ENCODE measurements at regions not wholly inside any gene's neighbourhood (a gene's known extent, or its start where the extent isn't known, plus 50 kb on each side); places are given as distances from the start of the nearest gene placed in this dataset.
"Not testable (repeated sequence)": the region's sequence is repeated elsewhere in the genome, so short reads cannot be mapped to it uniquely, and the experiment has no call there.

DNA sequence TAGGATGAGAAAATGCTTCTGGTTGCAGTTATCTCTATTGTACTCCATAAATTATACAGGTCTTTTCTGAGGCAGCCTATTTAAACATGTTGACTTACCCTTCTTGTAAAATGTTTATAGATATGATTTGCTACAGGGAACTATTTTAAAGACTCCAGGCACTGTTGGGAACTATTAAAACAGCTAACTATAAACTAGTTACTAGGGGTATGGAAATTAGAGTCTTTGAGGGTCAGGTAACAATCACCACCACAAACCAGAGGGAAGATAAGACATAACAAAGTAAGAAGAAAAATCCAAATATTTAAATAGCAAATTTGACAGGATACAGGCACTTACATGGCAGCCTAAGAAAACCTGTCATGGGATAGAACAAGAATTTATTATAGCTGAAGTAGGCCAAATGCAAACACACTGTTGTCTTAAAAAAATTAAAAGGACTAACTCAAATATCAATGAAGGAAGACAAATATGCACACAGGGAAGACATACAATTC lies 251.0 kb upstream of the CWC22 start:
- DNase-seq: no peak

DNA sequence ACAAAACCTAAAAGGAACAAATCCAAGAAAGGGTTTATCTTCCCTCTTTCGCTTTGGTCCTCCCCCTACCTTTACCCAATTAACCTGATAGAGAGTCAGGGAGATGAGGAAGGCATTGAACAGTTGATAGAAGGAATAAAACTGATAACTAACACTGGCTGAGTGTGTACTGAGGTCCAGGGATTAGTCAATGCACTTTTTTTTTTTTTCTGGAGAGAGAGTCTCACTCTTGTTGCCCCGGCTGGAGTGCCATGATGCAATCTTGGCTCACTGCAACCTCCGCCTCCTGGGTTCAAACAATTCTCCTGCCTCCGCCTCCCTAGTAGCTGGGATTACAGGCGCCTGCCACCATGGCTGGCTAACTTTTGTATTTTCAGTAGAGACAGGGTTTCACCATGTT lies 250.2 kb upstream of the CWC22 start:
- no peak for DNase-seq

DNA sequence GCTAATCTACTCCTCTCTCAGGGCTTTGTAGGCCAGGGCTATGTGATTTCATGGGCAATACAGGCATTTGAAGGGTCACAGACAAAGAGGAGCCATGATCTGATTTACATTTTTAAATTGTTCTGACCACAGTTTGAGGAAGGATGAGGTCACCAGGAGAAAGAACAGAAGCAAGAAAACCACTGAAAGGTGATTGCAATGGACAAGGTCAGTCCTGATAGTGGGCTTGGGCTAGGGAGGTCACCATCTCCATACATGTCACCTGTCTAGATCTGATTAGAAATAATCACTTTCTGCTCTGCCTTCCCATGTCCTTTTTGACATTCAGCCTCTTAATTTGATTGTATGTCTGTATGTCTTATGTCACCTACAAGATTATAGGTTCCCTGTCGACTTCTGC lies 248.9 kb upstream of the CWC22 start:
- DNase-seq: no peak

DNA sequence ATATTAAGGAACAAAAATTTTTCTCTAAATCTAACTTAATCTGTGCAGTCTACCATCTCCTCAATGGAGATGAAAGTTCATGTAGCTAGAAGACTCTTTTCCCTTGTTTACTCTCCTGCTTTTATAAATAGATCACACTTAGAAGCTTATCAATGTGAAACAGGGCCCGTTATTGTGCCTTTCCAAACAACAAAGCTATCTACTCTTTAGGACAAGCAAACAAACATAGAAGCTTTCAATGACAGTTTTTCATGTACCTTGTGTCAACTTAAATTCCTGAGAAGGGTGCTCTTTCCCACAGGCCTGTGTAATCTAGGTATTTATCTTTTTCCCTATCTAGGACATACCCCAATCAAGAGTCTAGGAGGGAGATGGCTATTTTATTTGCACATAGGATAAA lies 247.8 kb upstream of the CWC22 start:
- no peak for DNase-seq

DNA sequence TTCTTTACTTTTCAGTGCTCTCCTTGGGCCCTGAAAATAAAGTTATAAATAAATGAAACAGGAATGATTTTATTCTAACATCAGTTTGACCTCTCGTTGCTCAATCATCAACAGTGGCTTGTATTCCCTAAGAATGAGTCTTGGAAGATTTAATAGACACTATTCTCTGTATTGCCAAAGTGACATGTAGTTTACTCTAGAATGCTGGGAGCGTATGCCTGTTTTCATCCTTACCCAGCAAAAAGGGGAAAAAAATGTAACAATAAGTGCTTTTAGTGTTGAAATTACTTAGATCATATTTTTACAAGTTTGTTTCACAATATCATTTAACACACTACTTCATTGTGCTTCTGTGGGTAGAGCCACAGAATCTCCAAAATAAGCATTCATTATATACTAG lies 240.6 kb upstream of the CWC22 start:
- no peak for DNase-seq

DNA sequence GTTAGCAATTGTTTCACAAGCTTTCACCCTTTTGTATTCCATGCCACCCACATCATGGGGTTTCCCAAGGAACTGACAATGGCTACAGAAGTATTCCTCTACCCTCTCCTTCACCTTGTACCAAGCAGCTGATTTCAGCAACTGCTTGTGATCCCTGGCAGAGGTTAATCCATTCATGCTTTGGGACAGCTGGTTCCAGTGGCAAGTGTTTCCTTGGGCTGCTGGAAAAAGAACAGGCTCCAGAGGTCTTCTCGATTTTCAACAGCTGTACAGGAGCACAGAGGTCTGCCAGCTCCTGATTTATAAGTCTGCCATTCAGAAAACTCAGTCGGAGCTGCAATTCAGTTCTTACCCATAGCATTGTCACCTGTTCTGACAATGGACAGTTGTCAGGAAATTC lies 239.2 kb upstream of the CWC22 start:
- no peak for DNase-seq

DNA sequence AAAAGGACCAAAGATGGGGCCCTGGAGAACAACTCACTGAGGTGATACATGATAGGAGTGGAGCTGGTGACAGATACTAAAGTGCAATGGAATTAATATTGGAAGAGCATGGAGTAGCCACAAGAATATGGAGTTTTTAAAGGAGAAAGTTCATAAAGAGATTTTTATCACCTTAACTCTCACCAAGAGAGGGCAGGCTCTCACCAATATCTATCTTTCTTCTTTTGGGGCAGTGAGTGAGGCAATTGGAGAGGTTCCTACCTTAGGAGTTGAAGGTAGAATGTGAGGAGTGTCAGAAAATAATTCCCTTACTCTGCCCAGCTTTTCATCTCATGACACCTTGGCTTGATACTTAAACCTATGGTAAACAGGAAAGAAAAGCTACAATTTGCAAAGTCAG lies 233.7 kb upstream of the CWC22 start:
- DNase-seq: no peak

DNA sequence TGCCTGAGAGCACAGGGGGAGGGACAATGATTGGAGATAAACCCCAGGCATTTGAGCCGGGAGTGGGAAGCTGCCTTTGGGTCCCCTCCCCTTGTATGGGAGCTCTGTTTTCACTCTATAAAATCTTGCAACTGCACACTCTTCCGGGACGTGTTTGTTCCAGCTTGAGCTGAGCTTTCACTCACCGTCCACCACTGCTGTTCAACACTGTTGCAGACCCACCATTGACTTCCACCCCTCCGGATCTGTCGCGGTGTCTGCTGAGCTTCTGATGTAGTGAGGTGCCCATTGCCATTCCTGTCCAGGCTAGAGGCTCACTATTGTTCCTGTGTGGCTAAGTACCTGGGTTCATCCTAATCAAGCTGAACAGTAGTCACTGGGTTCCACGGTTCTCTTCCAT lies 231.6 kb upstream of the CWC22 start:
- DNase-seq: no peak

DNA sequence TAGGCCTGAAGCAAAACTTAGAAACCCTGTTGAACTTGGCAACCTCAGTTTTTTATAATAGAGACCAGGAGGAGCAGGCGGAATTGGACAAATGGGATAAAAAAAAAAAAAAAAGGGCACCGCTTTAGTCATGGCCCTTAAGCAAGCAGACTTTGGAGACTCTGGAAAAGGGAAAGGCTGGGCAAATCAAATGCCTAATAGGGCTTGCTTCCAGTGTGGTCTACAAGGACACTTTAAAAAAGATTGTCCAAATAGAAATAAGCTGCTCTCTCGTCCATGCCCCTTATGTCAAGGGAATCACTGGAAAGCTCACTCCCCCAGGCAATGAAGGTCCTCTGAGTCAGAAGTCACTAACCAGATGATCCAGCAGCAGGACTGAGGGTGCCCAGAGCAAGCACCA lies 229.0 kb upstream of the CWC22 start:
- DNase-seq: not testable (repeated sequence)

DNA sequence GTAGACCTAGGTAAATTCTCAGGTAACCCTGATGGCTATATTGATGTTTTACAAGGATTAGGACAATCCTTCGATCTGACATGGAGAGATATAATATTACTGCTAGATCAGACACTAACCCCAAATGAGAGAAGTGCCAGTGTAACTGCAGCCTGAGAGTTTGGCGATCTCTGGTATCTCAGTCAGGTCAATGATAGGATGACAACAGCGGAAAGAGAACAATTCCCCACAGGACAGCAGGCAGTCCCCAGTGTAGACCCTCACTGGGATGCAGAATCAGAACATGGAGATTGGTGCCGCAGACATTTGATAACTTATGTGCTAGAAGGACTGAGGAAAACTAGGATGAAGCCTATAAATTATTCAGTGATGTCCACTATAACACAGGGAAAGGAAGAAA lies 228.4 kb upstream of the CWC22 start:
- not testable (repeated sequence) for DNase-seq

DNA sequence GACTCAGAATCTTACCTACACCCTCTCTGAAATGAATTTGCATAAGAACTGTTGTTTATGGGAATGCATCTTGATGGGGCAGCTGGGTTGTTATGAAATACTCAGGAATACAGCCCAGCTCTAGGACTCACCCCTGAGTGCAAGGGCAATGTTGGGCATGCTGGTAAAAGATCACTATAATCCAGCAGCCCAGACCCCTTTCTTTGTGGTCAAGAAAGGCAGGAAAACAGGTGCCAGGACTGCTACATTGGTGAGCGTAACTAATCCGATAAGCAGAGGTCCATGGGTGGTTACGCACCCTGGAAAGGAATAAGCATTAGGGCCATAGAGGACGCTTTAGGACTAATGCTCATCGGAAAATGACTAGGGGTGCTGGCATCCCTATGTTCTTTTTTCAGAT lies 227.9 kb upstream of the CWC22 start:
- not testable (repeated sequence) for DNase-seq

DNA sequence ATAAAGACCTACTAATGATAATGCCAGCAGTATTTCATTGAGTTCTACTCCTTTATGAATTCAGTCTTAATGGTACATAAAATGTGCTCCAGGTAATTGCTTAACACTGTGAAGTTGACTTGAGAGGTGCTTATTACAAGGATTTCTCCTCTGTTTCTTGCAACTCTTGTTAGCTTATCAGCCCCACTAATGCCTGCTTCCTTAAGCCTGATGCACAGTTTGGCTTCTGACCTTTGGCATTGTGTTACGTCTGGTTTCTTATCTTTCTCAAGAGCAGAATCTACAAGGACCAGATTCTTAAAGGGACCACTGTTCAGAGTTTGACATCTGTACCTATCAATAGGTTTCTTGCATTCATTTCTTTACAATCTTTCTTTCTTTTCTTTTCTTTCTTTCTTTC lies 223.9 kb upstream of the CWC22 start:
- DNase-seq: no peak

DNA sequence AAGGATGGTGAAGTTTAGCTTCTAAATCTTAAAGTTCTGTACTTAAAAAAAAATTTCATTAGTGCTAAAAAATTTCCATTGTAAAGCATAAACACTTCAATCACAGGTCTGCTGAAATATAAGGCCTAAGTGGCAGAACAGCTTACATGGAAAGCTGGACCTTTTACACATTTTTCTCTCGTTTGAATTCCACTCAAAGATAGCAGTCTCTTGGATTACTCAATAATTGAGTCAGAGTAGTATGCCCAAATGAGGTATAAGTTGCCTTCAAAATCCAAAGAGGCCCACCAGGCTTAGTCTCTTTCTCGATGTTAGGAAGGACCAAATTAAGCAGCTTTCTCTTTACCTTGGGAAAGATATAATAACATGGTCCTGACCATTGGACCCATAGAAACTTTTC lies 220.4 kb upstream of the CWC22 start:
- DNase-seq: no peak

DNA sequence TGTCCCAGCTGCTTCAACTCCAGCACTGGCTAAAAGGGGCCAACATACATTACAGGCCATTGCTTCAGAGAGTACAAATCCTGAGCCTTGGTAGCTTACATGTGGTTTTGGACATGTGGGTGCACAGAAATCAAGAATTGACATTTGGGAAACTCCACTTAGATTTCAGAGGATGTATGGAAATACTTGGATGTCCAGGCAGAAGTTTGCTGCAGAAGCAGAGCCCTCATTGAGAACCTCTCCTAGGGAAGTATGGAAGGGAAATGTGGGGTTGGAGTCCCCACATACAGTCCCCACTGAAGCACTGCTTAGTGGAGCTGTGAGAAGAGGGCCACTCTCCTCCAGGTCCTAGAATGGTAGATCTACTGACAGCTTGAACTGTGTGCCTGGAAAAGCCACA lies 218.0 kb upstream of the CWC22 start:
- no peak for DNase-seq

DNA sequence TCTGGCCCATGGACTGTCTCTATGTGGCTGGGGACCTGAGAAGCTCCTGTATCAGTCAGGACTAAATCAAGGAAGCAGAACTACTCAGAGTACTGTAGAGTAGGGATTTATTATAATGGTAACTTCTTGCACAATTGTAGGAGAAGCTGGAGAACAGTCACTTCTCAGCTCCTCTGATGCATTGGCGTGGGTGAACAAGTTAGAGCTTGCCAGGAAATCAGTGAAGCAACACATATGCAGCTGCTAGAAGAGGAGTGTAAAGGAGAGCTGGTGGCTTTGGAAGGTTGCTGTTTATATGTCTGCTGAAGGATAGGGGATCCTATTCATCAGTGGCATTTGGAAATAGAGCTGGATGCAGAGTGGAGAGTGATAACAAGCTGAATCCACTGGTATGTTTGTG lies 215.5 kb upstream of the CWC22 start:
- DNase-seq: no peak

DNA sequence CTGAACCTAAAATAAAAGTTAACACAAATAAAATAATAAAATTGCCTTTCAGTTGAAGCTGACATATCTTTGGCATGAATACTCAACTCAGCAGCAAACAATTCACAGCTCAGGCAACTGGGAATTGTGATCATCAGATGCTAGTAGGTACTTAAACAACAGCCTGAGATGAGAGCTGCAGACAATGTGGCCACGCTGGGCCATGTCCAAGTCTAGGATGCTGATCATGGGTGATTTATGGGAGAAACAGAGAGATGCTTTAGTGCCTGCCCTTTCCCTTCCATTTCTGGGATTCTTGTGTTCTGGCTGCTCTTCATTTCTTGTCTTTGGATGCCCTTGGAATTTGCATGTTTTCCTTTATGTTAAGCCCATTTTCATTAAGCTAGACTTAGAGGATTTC lies 212.4 kb upstream of the CWC22 start:
- DNase-seq: no peak

DNA sequence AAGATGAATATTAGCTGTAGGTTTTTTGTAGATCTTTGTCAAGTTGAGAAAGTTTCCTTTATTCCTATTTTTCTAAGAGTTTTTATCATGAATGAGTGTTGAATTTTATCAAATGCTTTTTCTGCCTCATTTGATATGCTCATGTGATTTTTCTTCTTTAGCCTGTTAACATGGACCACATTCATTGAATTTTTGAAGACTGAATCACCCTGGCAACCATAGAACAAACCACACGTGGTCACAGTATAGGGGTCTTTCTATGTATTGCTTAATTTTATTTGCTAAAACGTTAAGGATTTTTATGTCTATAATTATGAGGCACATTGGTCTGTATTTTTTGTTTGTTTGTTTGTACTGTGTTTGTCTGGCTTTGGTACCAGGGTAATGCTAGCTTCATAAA lies 201.7 kb upstream of the CWC22 start:
- DNase-seq: no peak

DNA sequence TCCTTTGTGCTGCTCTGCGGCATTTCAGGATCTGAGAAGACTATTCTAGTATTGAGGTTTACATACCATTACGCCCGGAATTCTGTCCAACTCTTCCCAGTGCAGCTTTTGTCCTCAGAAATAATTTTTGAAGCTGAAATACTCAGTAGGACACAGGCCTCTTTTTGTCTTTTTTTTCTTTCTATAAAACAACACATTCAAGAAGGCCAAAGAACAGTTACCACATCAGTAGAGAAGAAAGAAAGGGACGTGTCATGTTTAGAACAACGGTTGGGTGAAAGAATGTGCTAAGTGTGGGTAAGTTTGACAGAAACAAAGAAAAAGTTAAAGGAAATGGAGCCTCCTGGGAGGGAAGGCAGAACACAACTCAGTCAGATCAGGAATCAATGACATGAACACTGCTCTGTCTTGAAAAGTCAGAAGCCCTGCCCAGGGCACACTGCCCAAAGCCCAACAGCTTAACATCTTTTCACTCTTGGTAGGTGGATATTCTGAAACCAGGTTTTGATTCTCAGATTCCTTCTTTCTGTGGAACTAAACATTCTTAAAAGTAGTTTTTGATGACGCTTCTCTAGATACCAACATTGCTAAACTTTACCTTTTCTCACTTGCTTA lies 198.6 kb upstream of the CWC22 start:
- no peak for DNase-seq

DNA sequence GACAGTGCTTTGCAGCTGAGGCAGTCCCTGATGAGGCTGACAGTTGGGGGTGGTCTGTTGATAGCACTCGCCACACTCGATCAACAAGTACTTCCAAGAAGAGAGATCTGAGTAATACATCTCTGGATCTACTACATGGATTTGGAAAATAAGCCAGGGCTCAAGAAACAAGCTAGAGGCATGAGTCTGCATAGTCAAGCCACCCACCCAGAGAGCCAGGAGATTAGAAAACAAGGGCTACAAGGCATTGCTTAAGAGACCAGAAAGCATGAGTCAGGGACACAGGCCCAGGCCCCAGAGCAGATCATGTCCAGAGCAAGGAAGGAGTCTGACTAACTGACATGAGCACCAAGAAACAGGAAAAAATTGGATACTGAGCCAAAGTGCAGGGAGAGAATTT lies 196.9 kb upstream of the CWC22 start:
- DNase-seq: no peak

DNA sequence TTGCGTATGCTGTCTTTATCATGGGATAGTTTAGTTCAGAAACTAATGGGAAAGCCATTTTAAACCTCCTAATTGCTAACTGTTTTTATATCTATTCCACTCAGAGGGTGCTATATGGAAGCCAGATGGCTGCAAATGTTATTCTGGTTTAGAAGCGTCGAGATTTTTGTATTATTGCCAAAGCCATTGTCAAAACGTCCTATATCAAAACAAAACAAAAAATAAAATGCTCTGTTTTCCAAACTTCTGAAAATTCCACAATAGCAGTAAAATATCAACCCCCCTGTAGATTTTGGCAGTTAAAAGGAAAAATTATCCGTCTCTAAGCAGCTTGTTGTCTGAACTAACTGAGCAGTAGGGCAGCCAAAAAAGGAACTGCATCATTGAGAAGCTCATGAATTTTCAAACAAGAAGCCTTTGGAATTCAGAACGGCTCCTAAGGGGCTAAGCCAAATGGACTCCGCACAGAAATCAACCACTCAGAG lies 195.4 kb upstream of the CWC22 start:
- DNase-seq: no peak

DNA sequence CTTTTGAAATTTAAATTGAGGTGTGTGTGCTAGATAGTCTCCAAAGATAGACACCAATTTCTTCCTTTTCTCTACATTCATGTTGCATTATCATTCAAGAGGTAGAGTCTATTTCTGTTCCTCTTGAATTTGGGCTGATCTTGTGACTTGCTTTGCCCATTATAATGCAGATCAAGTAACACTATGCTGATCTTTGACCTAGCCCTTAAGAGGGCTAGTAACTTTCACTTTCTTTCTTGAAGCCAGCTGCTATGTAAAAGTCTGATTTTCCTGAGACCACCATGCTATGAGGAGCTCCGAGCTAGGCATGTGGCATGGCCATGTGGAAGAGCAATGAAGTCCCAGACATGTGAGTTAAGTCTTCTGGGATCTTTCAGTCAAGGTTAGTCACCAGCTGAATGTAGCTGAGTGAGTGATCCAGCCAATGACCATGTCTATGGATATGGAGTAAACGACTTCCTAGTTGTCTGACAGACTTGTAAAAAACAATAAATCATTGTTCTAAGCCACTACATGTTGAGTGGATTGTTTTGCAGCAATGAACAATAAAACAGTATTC lies 189.4 kb upstream of the CWC22 start:
- DNase-seq: no peak

DNA sequence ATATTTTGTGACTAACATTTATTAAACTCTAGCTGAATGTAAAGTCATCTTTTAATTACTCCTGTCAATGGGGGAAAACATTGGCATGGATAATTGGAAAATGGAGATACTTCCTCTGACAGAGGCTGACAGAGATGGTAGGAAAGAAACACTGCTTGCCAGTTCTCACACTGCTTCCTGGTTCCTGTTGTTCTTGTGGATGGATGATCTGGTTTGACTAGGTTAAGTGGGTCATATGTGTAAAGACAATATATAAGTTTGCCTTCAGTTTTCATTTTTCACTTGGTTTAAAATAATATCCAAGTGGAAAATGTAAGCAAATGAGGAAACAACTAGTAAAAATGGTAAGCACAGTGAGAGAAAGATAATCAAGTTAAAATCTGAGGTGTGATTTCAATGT lies 188.8 kb upstream of the CWC22 start:
- no peak for DNase-seq

DNA sequence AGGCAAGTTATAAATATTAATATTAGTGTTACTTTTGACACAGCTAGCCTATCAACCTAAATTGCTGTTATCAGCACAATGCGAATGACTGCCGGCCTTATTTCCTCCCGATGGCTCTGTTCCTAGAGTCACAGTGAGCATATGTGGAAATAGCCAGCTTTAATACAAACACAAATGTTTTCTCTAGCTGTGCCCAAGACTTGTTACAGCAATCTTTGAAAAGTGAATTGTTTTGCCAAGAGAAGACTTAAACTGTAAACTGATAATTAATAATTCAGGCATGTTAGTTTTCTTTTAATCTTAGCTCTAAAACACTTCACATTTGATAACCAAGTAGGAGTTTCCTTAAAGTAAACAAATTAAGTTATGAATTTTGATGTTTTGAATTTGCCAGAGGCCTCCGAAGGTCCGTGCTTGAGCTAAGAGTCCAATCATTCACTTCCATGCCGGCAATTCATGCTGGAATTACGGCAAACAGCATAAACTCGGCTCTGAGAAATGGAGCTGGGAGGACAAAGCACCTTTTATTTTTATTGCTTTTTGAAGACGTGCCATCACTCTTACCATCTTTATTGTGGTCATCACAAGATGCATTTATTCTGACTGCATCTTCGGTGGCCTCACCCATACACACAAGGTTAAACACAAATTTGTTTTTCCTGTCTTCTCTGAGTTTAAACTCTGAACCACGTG lies 184.5 kb upstream of the CWC22 start:
- no peak for DNase-seq

DNA sequence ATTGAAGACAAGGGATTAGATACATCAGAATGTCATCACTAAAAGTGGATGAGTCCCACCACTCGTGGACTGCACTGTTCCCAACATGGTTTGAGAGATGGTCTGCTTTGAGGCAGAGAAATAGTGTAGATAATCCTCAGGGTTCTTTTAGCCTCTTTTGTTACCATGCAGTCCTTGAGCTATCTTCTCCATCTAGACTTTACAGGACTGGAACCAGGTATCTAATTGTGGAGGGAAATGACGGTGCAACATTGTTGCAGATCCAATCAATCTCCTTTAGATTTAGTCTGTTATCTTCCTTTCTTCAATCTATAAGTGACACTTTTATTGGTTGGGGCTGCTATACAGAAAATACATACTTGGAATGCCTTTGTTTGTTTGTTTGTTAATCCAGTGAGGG lies 183.8 kb upstream of the CWC22 start:
- no peak for DNase-seq

DNA sequence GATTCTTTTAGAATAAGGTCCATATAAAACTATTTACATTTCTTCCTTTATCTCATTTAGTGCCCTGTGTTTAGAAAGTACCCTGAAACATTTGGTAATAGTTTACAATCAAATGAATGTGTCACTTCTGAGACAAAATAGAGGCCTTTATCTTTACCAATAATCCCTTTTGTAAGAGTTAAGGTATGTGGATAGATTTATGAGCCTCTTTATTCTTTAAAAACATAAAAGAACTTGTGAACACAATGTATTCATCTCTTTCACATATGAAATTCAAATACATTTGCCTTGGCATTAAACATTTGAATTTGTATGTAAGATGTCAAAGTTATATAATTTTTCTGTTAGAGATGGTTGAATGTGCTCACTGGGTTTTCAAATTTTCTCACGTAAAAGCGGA lies 180.5 kb upstream of the CWC22 start:
- DNase-seq: no peak
